HG02938 (cell line): ENCODE measurements at regions not wholly inside any gene's neighbourhood (a gene's known extent, or its start where the extent isn't known, plus 50 kb on each side); places are given as distances from the start of the nearest gene placed in this dataset.
A peak's percentile ranks its signal among the peaks of the same experiment; 100 is the strongest.

Experiments
- ATAC-seq: cut with Tn5 transposase; IDR thresholded peaks from one replicate; pipeline ENCODE4 v1.9.1; 2021; ENCODE audit warnings: mild to moderate bottlenecking, moderate library complexity; ENCODE audit not compliant: unreplicated experiment

DNA sequence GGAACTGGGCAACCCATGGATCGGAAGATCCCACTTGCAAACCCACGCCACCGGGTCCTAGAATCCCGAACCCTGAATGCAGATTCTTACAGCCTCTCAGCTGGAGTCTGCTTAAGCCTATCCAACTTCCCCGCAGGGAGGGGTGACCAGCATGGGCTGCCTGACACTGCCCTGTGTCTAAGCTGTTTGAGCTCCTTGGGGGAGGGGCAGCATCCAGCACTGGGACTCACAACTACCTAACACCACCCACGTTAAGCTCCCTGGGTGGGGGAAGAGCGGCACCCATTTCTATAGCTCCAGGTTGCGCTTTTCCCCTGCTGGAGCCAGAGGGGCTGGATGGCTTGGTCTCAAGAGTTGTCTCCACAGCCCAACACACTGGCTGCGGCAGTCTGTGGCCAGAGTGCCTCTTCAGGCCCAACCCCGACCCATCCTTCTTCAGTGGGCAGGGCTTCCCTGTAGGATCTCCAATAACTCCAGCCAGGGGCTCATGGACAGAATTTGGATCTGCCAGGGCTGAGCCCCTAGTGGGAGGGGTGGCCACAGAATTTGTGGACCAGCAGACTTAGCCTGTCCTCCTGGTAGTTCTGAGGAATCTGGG, 649.2 kb downstream of the TUSC7 start:
- no peak for ATAC-seq

DNA sequence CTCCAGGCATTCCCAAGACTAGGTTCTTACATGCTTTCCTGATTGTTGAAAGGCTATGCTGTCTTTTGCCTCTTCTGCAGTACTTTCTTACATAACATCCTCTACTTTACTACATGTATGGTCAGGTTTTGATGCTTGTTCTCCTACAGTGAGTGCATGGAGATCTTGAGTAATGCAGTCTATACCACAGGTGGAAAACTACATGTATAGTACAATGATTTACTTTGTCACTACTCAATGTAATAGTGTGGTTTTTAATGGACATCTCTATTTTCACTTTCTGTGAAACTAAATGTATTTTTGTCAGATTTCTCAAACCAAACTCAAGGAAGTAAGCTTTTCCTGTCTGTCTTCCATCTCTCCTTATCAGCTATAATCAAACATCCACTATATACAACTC, 657.0 kb downstream of the TUSC7 start:
- peak; percentile 94 for ATAC-seq

GRCh38 chr3:117367861-117368260, 658.3 kb downstream of the TUSC7 start:
- no peak for ATAC-seq

GRCh38 chr3:117380631-117381030, 671.1 kb downstream of the TUSC7 start:
- no peak for ATAC-seq

- no peak for ATAC-seq
These were observed 683.5 kb downstream of the TUSC7 start for GRCh38 chr3:117393119-117393518.

DNA sequence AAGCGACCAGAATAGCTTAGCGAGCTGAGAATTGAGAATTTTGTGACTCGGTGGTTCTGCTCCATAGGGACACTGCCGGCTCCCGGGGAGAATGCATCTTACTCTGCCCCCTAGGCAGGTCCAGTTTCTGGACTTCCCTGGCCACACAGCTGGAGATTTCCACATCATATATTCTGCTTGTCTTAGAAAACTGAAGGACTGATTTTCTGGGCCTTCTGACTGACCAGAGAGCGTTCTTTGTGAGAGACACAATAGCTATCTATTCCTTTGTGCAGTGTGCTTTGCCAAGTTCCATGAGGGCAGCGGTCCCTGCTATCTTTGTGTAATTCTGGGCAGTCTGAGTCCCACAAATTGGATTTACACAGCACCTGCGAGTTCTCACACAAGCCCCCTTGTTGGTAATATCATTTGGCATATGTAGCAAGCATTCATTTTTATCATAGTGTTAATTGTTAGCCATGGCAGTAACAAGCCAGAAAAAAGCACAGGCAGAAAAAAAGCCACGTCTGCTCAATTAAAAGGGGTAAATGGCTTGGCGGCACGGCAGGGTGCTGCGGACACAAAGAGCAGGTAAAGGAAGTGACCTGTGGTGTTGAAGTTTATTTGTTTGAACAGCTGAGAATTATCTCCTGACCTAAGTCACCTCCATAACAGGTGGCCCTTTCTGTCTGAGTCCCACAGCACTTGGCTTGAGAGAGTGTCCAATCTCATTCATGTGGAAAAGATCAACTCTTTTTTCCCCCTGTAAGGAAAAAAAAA, 688.7 kb downstream of the TUSC7 start:
- ATAC-seq: no peak

GRCh38 chr3:117399311-117400078, 689.9 kb downstream of the TUSC7 start:
- no peak for ATAC-seq

- no peak for ATAC-seq
These were observed 690.7 kb downstream of the TUSC7 start for GRCh38 chr3:117400303-117400702.

GRCh38 chr3:117404141-117404540, 694.6 kb downstream of the TUSC7 start:
- no peak for ATAC-seq

- ATAC-seq: no peak
These were observed 695.2 kb downstream of the TUSC7 start for GRCh38 chr3:117404730-117405129.

- ATAC-seq: no peak
These were observed 695.8 kb downstream of the TUSC7 start for GRCh38 chr3:117405359-117405758.

DNA sequence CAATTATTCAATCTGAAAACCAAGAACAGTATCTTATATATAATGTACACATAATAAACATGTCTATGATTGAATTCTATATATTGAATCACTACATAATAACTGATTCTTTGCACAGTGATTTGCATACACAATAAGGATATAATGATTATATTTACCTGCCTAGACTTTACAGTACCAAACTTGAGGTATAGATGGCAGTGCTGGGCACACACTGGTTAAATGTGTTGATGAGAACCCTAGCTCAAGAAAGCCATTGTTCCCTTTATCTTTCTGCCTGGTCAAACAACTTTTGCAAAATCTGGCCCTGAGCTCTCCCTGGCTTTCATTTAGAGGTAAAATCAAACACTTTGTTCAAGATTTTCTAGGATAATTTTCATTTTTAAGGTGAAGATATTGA, 697.7 kb downstream of the TUSC7 start:
- ATAC-seq: peak; percentile 90

DNA sequence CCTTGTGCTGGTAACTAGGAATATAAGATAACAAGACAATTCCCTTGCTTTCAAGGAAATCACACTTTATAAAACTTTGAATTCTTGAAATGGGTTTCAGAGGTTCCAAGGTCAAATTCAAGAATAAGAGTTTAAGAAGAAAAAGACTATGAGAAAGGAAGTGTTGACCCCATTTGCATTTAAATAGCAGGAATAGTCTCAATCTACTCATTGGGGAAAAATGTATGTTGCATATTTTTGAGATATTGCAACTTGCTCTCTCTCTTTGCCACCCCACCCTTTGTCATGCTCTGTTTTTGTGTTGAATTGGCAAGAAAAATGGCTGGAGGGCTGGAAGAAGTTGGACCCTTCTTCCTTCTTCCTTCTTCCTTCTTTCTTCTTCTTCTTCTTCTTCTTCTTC, 699.2 kb downstream of the TUSC7 start:
- ATAC-seq: no peak

DNA sequence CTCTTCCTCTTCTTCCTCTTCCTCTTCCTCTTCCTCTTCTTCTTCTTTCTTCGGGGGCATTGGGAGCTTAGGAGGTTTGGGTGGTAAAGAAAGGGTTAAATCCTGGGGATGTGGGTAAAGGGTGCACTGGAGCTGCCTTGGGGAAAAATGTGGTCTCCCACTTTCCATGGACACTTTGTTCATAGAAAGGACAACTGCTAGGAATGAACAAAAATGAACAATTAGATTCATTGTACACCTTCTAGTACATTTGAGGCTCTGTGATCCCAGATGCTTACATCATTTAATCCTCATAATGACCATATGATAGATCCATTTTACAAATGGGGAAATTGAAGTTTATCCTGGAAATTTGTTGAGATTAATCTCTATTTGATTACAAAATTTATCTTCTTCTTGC, 699.7 kb downstream of the TUSC7 start:
- ATAC-seq: no peak

DNA sequence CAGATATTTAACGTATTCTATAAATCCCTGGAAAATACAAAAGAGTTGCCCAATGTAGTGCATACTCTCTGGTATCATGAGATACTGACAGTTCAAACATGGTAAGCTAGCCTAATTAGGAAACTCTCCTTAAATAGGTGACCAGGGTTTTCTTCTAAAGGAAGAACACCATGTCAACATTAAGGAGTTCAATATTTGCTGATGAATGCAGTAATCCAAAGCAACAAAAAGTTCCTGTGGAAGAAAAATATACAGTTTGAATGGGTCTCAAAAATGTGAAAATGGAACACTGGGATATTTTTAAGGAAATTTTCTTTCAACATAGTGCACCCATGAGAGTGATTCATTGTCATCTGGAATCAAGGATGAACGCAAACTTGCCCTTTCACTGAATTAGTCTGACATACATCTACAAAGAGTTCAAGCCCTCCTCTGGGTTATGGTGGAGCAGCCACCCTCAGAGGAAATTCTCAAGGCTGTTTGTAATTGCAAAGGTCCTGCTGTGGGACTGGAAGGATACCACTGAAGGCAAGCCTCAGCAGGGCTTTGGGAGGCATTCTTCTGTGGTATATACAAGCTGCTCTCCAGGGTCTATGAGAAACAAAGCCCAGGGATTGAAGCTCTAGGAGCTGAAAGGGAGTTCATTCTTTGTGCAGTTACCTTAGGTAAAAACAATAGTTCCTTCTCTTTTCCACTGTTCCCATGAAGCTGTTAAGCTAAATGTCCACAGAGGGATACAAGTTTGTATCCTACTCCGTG, 700.3 kb downstream of the TUSC7 start:
- no peak for ATAC-seq

- ATAC-seq: no peak
These were observed 702.4 kb downstream of the TUSC7 start for GRCh38 chr3:117411971-117412370.

DNA sequence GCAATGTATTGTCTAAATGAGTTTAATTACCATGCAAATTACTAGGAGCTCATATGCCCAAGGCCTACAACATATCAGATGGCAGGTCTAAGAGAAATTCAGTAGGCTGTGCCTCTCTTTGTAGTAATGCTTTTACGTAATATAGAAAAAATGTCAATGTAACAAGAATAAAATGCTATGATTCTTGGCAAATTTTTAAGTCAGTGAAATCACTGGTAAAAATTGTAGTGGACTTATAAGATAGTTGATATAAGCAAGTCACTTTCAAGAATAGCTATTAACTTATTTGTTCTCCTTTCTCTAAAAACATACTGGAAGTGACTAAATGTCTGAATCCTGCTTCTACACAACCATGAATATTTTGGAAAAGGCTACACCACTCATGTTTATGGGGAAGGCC, 707.8 kb downstream of the TUSC7 start:
- no peak for ATAC-seq

DNA sequence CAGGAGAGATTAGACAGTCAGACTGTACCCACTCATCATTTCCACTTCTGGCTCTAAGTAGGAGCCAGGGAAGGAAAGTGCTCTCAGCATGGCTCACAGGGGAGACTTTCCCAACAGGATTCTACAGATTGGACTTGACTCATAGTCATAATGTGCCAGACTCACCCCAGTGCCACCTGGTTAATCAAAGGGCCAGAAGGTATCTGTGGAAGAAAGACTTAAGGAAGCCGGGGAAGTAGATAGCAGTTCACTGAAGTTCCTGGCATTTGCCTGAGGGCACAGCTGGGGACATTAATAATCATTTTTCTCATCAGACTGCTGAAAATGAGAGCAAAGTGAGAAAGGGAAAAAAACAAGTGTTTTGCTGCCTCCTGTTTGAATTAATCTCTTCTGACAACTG, 717.5 kb downstream of the TUSC7 start:
- no peak for ATAC-seq

- no peak for ATAC-seq
These were observed 723.8 kb downstream of the TUSC7 start for GRCh38 chr3:117433427-117433826.

DNA sequence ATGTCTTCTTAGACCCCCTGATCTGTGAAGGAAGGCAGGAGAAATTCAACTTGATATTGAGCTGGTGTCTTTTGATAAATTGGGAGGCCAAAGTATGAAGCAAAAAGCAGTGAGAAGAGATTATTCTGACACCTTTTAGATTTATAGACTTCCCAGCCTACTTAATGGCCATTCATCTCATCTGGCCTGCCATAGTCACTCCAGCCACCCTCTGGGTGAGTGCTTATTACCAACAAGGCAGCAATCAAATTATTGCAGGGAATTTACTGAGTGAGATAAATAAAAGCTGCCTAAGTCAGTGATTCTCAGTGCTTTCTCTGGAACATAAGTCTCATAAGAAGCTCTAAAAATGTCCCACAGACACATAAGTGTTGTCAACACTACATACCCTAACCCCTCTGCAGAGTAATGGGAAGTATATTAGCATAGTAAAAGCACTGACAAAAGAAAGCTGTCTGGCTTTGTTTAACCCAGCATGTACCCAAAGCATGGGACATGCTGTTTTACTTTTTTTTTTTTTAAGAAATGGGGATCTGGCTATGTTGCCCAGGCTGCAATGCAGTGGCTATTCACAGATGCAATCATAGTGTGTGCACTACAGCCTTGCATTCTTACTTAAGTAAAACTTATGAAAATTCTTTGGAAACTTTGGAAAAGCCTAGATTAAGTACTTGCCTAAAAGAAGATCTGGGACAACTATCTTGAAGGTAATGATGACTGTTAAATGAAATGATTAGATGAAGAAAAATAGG, 725.3 kb downstream of the TUSC7 start:
- no peak for ATAC-seq

DNA sequence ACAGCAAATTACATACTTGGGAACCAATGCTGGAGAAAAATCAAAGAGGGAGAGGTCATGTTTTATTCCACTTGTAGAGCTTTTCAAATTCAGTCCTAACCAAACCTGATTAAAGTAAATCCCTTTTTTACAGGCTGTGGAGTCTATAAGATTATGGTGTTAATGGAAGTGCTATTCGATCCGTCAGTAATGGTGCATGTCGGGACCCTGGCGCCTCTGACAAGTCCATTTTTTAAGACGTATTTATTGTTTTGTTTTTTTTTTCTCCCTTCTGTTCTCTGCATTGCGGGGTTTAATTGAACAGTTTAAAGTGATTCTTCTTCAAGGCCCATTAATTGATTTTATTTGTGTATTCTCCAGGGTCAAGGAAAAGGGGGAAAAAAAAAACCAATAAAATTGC, 725.9 kb downstream of the TUSC7 start:
- no peak for ATAC-seq
